OCI-LY7 (cell line): ENCODE measurements at regions not wholly inside any gene's neighbourhood (a gene's known extent, or its start where the extent isn't known, plus 50 kb on each side); places are given as distances from the start of the nearest gene placed in this dataset.

Source experiments
- EZH2phosphoT487 ChIP-seq: fragments of 200-600 bp; sonication (generic); IDR thresholded peaks from 2 replicates; pipeline ENCODE4 v1.6.1; 2018; ENCODE audit warnings: low read depth, borderline replicate concordance, mild to moderate bottlenecking, mixed run types, antibody characterized with exemption, low read length, moderate library complexity, mixed read lengths
- TF ChIP-seq, protein P1 (sequence below): fragments of 200-600 bp; sonication (generic); conservative IDR thresholded peaks from 2 replicates; pipeline ENCODE4 v1.5.1; 2014; ENCODE audit warnings: mild to moderate bottlenecking, antibody characterized with exemption, low read length, moderate library complexity, mixed read lengths

DNA sequence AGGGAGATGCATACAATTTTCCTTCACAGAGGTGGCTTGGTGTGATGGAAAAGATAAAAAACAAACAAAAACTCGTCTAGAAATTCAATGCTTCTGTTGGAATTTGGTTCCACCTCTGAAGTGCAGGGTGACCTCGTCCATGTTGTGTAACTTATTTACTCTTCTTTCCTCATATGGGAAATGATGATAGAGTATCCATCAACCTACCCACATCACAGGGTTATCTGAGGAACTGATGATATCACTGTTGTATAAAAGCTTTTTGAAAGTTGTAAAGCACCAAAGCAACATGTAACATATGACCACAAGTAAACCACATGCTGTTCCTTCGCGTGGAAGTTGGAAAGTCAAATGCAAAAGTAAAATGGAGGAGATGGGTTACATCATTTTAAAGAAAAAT is 212.0 kb upstream of the SGK1 start:
- TF ChIP-seq, protein P1, sequence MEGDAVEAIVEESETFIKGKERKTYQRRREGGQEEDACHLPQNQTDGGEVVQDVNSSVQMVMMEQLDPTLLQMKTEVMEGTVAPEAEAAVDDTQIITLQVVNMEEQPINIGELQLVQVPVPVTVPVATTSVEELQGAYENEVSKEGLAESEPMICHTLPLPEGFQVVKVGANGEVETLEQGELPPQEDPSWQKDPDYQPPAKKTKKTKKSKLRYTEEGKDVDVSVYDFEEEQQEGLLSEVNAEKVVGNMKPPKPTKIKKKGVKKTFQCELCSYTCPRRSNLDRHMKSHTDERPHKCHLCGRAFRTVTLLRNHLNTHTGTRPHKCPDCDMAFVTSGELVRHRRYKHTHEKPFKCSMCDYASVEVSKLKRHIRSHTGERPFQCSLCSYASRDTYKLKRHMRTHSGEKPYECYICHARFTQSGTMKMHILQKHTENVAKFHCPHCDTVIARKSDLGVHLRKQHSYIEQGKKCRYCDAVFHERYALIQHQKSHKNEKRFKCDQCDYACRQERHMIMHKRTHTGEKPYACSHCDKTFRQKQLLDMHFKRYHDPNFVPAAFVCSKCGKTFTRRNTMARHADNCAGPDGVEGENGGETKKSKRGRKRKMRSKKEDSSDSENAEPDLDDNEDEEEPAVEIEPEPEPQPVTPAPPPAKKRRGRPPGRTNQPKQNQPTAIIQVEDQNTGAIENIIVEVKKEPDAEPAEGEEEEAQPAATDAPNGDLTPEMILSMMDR = no peak
- no peak for TF ChIP-seq EZH2phosphoT487
